Choroid plexus epithelial cell (primary cell): ENCODE measurements at regions not wholly inside any gene's neighbourhood (a gene's known extent, or its start where the extent isn't known, plus 50 kb on each side); places are given as distances from the start of the nearest gene placed in this dataset.

Experiments used
- DNase-seq: peaks from one replicate; pipeline ENCODE4 v3.0.0-alpha.2; 2010; ENCODE audit warnings: low read depth
- H3K4me3 ChIP-seq: 2 replicates; pipeline ENCODE4 v1.5.1; 2011; ENCODE audit warnings: low read depth, mild to moderate bottlenecking, control low read depth, low read length, moderate library complexity
- CTCF ChIP-seq: conservative IDR thresholded peaks from 2 replicates; pipeline ENCODE4 v1.5.1; 2011; ENCODE audit warnings: low read depth, mild to moderate bottlenecking, control low read depth, inconsistent platforms, low read length, moderate library complexity

DNA sequence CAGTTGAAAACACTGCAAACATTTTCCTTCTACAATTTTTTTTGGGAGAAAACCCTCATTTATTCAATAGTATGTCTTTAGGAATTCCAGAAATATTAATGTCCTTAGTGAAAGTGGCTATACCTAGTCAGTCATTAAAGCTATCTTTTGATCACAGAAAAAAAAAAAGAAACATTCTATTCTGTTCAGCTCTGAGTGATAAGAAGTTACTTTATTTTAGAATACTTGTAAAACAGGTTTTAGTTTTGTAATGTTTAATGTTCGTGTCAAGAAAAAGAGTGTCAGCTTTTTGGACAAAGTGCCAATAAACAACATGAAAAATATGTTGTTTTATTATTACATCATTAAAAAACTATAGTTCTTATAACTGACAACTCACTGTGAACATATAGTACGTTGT lies 240.4 kb downstream of the OGFRL1 start:
- no peak for TF ChIP-seq CTCF
- no peak for DNase-seq
- no peak overlapping the region for H3K4me3 ChIP-seq

- H3K4me3 ChIP-seq = no peak overlapping the region
- no peak for TF ChIP-seq CTCF
- no peak for DNase-seq
Observed at GRCh38 chr6:71529769-71530168, 241.2 kb downstream of the OGFRL1 start.

GRCh38 chr6:71531006-71531405 lies 242.4 kb downstream of the OGFRL1 start:
- TF ChIP-seq CTCF = no peak
- no peak for DNase-seq
- no peak overlapping the region for H3K4me3 ChIP-seq

DNA sequence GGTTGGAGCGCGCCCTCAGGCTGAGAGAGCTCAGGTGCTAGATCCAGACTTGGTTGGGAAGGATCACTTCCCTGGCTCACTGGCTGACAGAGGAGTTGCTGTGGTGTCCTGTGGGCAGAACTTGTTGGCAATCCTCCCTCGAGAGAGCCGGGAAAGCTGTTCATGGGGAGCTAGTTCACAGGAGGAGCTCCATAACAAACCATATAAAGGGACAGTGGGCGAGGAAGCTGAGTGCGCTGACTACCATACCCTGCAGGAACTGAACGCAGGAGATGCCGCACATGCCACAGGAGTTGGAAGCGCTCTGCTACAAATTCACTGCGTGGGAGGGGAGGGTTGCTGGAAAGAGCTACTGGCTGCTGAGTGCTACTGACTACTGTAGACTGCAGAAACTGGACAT lies 243.2 kb downstream of the OGFRL1 start:
- no peak for TF ChIP-seq CTCF
- DNase-seq = no peak
- H3K4me3 ChIP-seq = no peak overlapping the region

DNA sequence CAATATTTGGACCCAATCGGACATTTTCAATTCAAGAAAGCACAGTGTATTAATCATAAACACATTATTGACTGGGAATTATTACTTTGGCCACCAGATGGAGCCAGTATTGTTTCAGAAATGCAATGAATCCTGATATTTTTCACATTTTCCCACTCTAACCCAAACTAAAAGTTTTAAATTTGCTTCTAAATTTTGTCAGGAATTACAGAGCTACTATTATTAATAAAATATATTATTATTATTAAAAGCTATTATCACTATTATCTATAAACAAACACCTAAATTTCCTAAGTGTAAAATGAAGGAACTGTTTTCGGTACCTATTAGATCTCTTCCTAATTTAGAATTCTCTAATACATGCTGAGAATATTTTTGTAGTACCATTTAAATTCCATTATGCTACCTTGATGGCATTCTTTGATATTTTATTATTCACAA lies 245.3 kb downstream of the OGFRL1 start:
- no peak overlapping the region for H3K4me3 ChIP-seq
- TF ChIP-seq CTCF = peak; percentile 57
- DNase-seq = peak; percentile 65

DNA sequence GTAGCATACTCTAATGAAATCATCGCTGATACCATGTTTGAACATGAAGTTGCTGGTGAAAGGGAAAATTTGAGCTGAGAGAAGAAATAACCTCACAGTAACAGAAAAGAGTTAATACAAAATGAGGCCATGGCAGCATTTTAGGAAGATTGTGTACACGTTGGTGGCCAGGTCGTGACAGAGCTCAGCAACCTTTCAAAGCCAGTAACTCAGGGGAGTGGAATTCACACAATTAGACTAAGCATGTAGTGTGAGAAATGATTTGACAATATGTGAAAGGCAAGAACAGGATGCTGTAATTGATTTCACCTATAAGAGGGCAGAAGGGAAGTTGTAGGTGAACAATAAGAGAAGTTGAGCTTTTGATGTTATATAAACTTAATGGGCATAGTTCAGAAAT lies 246.3 kb downstream of the OGFRL1 start:
- DNase-seq = no peak
- H3K4me3 ChIP-seq = no peak overlapping the region
- TF ChIP-seq CTCF = no peak

DNA sequence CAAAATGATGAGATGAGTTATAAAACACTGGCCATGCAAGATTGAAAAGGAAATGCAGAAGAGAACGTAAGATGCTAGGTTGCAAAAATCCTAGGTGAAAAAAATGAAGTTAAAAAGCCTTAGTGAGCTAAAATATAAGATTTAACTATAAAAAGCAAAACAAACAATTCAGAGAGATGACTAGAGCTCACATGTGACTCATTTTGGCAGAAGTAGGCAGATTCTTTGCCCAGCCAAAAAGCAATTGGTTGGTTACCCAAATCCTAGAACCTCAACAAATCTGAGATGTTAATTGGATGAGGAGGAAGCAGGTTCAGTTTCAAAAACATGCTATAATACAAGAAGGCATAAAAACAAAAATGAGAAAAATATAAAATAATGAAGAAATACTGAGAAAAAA lies 249.1 kb downstream of the OGFRL1 start:
- DNase-seq = peak; percentile 36
- H3K4me3 ChIP-seq = no peak overlapping the region
- TF ChIP-seq CTCF = no peak
